GM12878 (cell line): ENCODE measurements at regions not wholly inside any gene's neighbourhood (a gene's known extent, or its start where the extent isn't known, plus 50 kb on each side); places are given as distances from the start of the nearest gene placed in this dataset.

ENCODE experiments used
- ATAC-seq: fragments of 200-7000 bp; cut with Tn5 transposase; 3 replicates; pipeline ENCODE4 v1.9.1; 2020; ENCODE audit warnings: mild to moderate bottlenecking, moderate library complexity
- BruUV-seq: library from RNA; stranded (reverse); fragments of 400-500 nt; replicated peaks from 2 replicates; lab custom pipeline; 2021; lab: Mats Ljungman, UMichigan
- CTCF ChIA-PET: fragments of 300-600 bp; sonication (Branson Sonifier 250); formaldehyde crosslinking; extraction: SDS; loops from one replicate; lab custom pipeline; 2021; ENCODE audit warnings: inconsistent platforms; lab: Yijun Ruan, JAX
- POLR2A ChIA-PET: fragments of 350-600 bp; formaldehyde crosslinking; extraction: SDS; loops from one replicate; lab custom pipeline; 2021; ENCODE audit warnings: inconsistent platforms; lab: Charles Lee
- RAD21 ChIA-PET: fragments of 300-600 bp; sonication (Branson Sonifier 250); formaldehyde crosslinking; loops from one replicate; lab custom pipeline; 2023; ENCODE audit warnings: antibody characterized with exemption; ENCODE audit not compliant: unreplicated experiment; lab: Charles Lee
- SMC1A ChIA-PET: fragments of 300-600 bp; sonication (Branson Sonifier 250); formaldehyde crosslinking; loops from one replicate; lab custom pipeline; 2023; ENCODE audit not compliant: unreplicated experiment, uncharacterized antibody; lab: Charles Lee
- DNase-seq: peaks from one replicate; pipeline ENCODE4 v3.0.0-alpha.2; 2011; ENCODE audit warnings: low read depth, low spot score
- FAIRE-seq: peaks from 3 replicates; lab custom pipeline; 2011; peaks lifted over from hg19 to GRCh38; lab: Jason Lieb, UNC
- H2AFZ ChIP-seq: 2 replicates; pipeline ENCODE4 v1.6.0; 2011; ENCODE audit warnings: low read depth, low read length, control low read depth; ENCODE audit not compliant: control insufficient read depth
- H3K27ac ChIP-seq: 2 replicates; pipeline ENCODE4 v1.5.1; 2011; ENCODE audit warnings: control low read depth; ENCODE audit not compliant: control insufficient read depth, insufficient read depth
- H3K27me3 ChIP-seq, 2 experiments: replicated peaks in 1 of 2; 2 replicates each; pipeline versions ENCODE4 v1.6.0 to v1.6.1; 2011; ENCODE audit warnings: low read length in 1 of 2; ENCODE audit not compliant: control insufficient read depth in 2 of 2, insufficient read depth in 2 of 2
- H3K36me3 ChIP-seq, 2 experiments: 2 replicates each; pipeline ENCODE4 v1.5.1; 2011; ENCODE audit warnings: low read length in 1 of 2; ENCODE audit not compliant: control insufficient read depth in 2 of 2, insufficient read depth in 2 of 2
- H3K4me1 ChIP-seq: 2 replicates; pipeline ENCODE4 v1.6.1; 2011; ENCODE audit warnings: mild to moderate bottlenecking, low read length, moderate library complexity, mixed read lengths; ENCODE audit not compliant: control insufficient read depth, insufficient read depth
- H3K4me2 ChIP-seq: 2 replicates; pipeline ENCODE4 v1.6.0; 2011; ENCODE audit warnings: control low read depth; ENCODE audit not compliant: control insufficient read depth, insufficient read depth
- H3K4me3 ChIP-seq: fragments of 200-600 bp; sonication (generic); 2 replicates; pipeline ENCODE4 v1.5.1; 2016
- H3K79me2 ChIP-seq: 2 replicates; pipeline ENCODE4 v1.6.0; 2011; ENCODE audit warnings: low read length; ENCODE audit not compliant: control insufficient read depth, insufficient read depth
- H3K9ac ChIP-seq: 2 replicates; pipeline ENCODE4 v1.8.0; 2011; ENCODE audit warnings: low read length, control low read depth, mixed read lengths; ENCODE audit not compliant: control insufficient read depth, insufficient read depth
- H3K9me3 ChIP-seq: replicated peaks from 3 replicates; pipeline ENCODE4 v1.5.1; 2011; ENCODE audit warnings: mild to moderate bottlenecking, low read length; ENCODE audit not compliant: control insufficient read depth, insufficient read depth
- H4K20me1 ChIP-seq: 2 replicates; pipeline ENCODE4 v1.6.0; 2011; ENCODE audit not compliant: control insufficient read depth, insufficient read depth
- CHD1 ChIP-seq: IDR thresholded peaks from 2 replicates; pipeline ENCODE4 v1.6.1; 2012; ENCODE audit warnings: low read depth, low read length, improper control_type of control experiment
- DPF2 ChIP-seq: fragments of 450-650 bp; IDR thresholded peaks from 2 replicates; pipeline ENCODE4 v1.6.1; 2017; ENCODE audit warnings: mild to moderate bottlenecking
- GABPA ChIP-seq: IDR thresholded peaks from 2 replicates; pipeline ENCODE4 v1.6.1; 2014; ENCODE audit warnings: antibody characterized with exemption, low read depth, mild to moderate bottlenecking, inconsistent platforms
- HCFC1 ChIP-seq: fragments of 150-350 bp; IDR thresholded peaks from 2 replicates; pipeline ENCODE4 v1.6.1; 2014; ENCODE audit warnings: low read length
- MEF2A ChIP-seq: IDR thresholded peaks from 2 replicates; pipeline ENCODE4 v1.6.1; 2011; ENCODE audit warnings: low read depth, mild to moderate bottlenecking, low read length, moderate library complexity; ENCODE audit not compliant: insufficient read depth
- MTA2 ChIP-seq: fragments of 450-650 bp; IDR thresholded peaks from 2 replicates; pipeline ENCODE4 v1.6.1; 2016; ENCODE audit warnings: low read depth, mild to moderate bottlenecking, moderate library complexity
- MXI1 ChIP-seq: fragments of 150-350 bp; IDR thresholded peaks from 2 replicates; pipeline ENCODE4 v1.6.1; 2011; ENCODE audit warnings: low read depth, mild to moderate bottlenecking, inconsistent platforms, low read length, improper control_type of control experiment
- NR2C1 ChIP-seq: fragments of 450-650 bp; IDR thresholded peaks from 2 replicates; pipeline ENCODE4 v1.6.1; 2017; ENCODE audit warnings: antibody characterized with exemption, mild to moderate bottlenecking, moderate library complexity
- RAD51 ChIP-seq: fragments of 450-650 bp; IDR thresholded peaks from 2 replicates; pipeline ENCODE4 v1.6.1; 2016; ENCODE audit warnings: moderate library complexity, mild to moderate bottlenecking, inconsistent platforms
- RUNX3 ChIP-seq: IDR thresholded peaks from 2 replicates; pipeline ENCODE4 v1.6.1; 2012; ENCODE audit warnings: low read length, inconsistent platforms
- SIX5 ChIP-seq: IDR thresholded peaks from 2 replicates; pipeline ENCODE4 v1.6.1; 2011; ENCODE audit warnings: mild to moderate bottlenecking, low read depth, low read length, moderate library complexity; ENCODE audit not compliant: severe bottlenecking
- TAF1 ChIP-seq: IDR thresholded peaks from 2 replicates; pipeline ENCODE4 v1.6.1; 2011; ENCODE audit warnings: mild to moderate bottlenecking, low read depth, low read length, borderline replicate concordance
- YY1 ChIP-seq: IDR thresholded peaks from 2 replicates; pipeline ENCODE4 v1.6.1; 2011; ENCODE audit warnings: low read depth, mild to moderate bottlenecking, low read length
- ZNF207 ChIP-seq: fragments of 450-650 bp; IDR thresholded peaks from 2 replicates; pipeline ENCODE4 v1.6.1; 2014; ENCODE audit warnings: antibody characterized with exemption, mild to moderate bottlenecking, borderline replicate concordance
- ZNF622 ChIP-seq: fragments of 450-650 bp; IDR thresholded peaks from 2 replicates; pipeline ENCODE4 v1.6.1; 2017; ENCODE audit warnings: mild to moderate bottlenecking, inconsistent platforms
- WGBS: methylation state at CpG from one replicate; pipeline ENCODE4 v1.1.6; 2016; ENCODE audit warnings: low lambda C conversion rate; ENCODE audit not compliant: insufficient replicate concordance, insufficient coverage; ENCODE audit errors: missing lambda C conversion rate; 5-methylcytosine and 5-hydroxymethylcytosine counted together
- in situ Hi-C: fragments of 300-500 bp; cut with MboI; formaldehyde crosslinking; loops from 9 replicates; pipeline ENCODE4 v1.14.3; 2018; ENCODE audit warnings: mixed read lengths
- intact Hi-C: fragments of 100-400 bp; cut with micrococcal nuclease; formaldehyde crosslinking; loops from one replicate; pipeline ENCODE4 v1.14.2; 2022; ENCODE audit not compliant: unreplicated experiment
- TF ChIP-seq, protein P1 (sequence below): fragments of 450-650 bp; IDR thresholded peaks from 2 replicates; pipeline ENCODE4 v1.6.1; 2017; ENCODE audit warnings: mild to moderate bottlenecking, low read depth, inconsistent platforms; ENCODE audit not compliant: poor library complexity, severe bottlenecking
- TF ChIP-seq, protein P2 (sequence below): fragments of 450-650 bp; formaldehyde crosslinking; IDR thresholded peaks from 2 replicates; pipeline ENCODE4 v1.4.0; 2020; ENCODE audit warnings: mild to moderate bottlenecking, moderate library complexity

DNA sequence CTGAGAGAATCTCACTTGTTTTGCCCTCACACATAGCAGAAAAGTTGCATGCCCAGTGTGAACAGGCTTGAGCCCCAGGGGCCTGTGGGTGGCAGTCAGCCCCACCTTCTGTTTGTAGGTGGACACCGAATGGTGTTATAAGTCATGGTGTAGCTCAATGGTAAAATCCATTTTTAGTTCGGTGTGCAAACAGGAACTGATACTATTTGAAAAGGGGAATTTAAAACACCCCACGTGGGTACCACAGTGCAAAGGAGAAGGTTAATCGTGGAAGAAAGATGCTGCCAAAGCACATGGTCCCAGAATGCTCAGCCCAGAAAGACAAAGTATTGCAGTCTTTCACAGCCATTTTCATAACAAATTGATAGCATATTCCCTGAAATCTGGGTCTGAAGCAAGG is 71.8 kb upstream of the GZMB start (continued):
- 0 out of 2 replicates have a peak, but pooled peaks have one; percentile 24 for TF ChIP-seq RUNX3
- TF ChIP-seq ZNF622 = no peak
- TF ChIP-seq MTA2 = peak; percentile 76
- TF ChIP-seq TAF1 = no peak
- TF ChIP-seq MEF2A = 0 out of 2 replicates have a peak, but pooled peaks have one; percentile 59
- TF ChIP-seq, protein P1, sequence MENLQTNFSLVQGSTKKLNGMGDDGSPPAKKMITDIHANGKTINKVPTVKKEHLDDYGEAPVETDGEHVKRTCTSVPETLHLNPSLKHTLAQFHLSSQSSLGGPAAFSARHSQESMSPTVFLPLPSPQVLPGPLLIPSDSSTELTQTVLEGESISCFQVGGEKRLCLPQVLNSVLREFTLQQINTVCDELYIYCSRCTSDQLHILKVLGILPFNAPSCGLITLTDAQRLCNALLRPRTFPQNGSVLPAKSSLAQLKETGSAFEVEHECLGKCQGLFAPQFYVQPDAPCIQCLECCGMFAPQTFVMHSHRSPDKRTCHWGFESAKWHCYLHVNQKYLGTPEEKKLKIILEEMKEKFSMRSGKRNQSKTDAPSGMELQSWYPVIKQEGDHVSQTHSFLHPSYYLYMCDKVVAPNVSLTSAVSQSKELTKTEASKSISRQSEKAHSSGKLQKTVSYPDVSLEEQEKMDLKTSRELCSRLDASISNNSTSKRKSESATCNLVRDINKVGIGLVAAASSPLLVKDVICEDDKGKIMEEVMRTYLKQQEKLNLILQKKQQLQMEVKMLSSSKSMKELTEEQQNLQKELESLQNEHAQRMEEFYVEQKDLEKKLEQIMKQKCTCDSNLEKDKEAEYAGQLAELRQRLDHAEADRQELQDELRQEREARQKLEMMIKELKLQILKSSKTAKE = peak; percentile 42
- peak; percentile 55; the same call in 1 of the 2 replicates for TF ChIP-seq CHD1
- peak; percentile 85; the same call in 1 of the 2 replicates for TF ChIP-seq MXI1
- TF ChIP-seq ZNF207 = 0 out of 2 replicates have a peak, but pooled peaks have one; percentile 70
- no peak for TF ChIP-seq GABPA
- TF ChIP-seq SIX5 = no peak
- peak; percentile 74 for TF ChIP-seq DPF2

DNA sequence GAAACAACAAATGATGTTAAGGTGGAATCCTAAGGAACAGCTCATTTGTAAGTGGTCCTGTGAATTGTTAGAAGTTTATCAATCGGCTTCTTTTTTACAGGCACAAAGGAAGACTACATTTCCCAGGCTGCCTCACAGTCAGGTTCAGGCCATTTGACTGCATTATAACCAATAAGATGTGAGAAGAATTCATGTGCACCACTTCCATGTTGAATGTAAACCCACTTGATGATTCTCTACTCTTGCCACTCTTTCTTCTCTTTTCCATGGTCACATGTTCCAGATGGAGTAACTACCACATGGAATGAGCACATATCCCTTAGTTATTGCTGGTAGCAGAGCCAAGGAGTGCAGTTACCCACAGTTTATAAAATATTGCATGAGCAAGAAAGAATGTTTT is 67.1 kb upstream of the GZMB start:
- H3K27me3 ChIP-seq = no peaks in the 10 kb centered on the region
- FAIRE-seq = no peak
- H3K4me2 ChIP-seq = no peak overlapping the region
- WGBS = 100% methylated on average over 1 of the region's 1 CpG
- no peak overlapping the region for H3K4me3 ChIP-seq
- H3K27ac ChIP-seq = no peak overlapping the region
- no peaks in the 10 kb centered on the region for H3K36me3 ChIP-seq
- ChIA-PET SMC1A (interaction anchor here (1.1 to 3.0 kb wide), 2 partner anchors 10 to 104 kb away, joined by 4 to 27 read pairs; no protein-coding TSS in a partner anchor), CTCF (interaction anchor here (3.2 kb wide), 1 partner anchor 10 kb away, joined by 47 read pairs; no protein-coding TSS in a partner anchor), POLR2A (interaction anchor here (1.4 kb wide), 1 partner anchor 8 kb away, joined by 5 read pairs; no protein-coding TSS in a partner anchor), RAD21 (no interaction called here)
- in situ Hi-C loops = no loop called here
- ATAC-seq = peak; percentile 41
- intact Hi-C loops = no loop called here
- no peak overlapping the region for H2AFZ ChIP-seq
- H4K20me1 ChIP-seq = no peaks in the 10 kb centered on the region
- no TSS peak for BruUV-seq
- no peak overlapping the region for H3K9ac ChIP-seq
- no peaks in the 10 kb centered on the region for H3K79me2 ChIP-seq
- no peaks in the 10 kb centered on the region for H3K9me3 ChIP-seq
- DNase-seq = no peak
- H3K4me1 ChIP-seq = peaks cover 24% of the 10 kb centered on the region
- TF ChIP-seq YY1 (peak; percentile 69), NR2C1 (peak; percentile 7; the same call in 1 of the 2 replicates), RAD51 (peak; percentile 72; the same call in 1 of the 2 replicates), HCFC1 (peak; percentile 70)
- TF ChIP-seq, protein P1 = no peak
- TF ChIP-seq, protein P2, sequence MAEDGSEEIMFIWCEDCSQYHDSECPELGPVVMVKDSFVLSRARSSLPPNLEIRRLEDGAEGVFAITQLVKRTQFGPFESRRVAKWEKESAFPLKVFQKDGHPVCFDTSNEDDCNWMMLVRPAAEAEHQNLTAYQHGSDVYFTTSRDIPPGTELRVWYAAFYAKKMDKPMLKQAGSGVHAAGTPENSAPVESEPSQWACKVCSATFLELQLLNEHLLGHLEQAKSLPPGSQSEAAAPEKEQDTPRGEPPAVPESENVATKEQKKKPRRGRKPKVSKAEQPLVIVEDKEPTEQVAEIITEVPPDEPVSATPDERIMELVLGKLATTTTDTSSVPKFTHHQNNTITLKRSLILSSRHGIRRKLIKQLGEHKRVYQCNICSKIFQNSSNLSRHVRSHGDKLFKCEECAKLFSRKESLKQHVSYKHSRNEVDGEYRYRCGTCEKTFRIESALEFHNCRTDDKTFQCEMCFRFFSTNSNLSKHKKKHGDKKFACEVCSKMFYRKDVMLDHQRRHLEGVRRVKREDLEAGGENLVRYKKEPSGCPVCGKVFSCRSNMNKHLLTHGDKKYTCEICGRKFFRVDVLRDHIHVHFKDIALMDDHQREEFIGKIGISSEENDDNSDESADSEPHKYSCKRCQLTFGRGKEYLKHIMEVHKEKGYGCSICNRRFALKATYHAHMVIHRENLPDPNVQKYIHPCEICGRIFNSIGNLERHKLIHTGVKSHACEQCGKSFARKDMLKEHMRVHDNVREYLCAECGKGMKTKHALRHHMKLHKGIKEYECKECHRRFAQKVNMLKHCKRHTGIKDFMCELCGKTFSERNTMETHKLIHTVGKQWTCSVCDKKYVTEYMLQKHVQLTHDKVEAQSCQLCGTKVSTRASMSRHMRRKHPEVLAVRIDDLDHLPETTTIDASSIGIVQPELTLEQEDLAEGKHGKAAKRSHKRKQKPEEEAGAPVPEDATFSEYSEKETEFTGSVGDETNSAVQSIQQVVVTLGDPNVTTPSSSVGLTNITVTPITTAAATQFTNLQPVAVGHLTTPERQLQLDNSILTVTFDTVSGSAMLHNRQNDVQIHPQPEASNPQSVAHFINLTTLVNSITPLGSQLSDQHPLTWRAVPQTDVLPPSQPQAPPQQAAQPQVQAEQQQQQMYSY (CRISPR knock-in tag) = no peak
